PC-3 (cell line): ENCODE measurements at regions not wholly inside any gene's neighbourhood (a gene's known extent, or its start where the extent isn't known, plus 50 kb on each side); places are given as distances from the start of the nearest gene placed in this dataset.
A peak's percentile ranks its signal among the peaks of the same experiment; 100 is the strongest.

Experiments
- ATAC-seq: fragments of 200-7000 bp; cut with Tn5 transposase; 2 replicates; pipeline ENCODE4 v1.9.1; 2020; ENCODE audit warnings: mild to moderate bottlenecking, moderate library complexity
- BruUV-seq: library from RNA; stranded (reverse); fragments of 400-500 nt; replicated peaks from 2 replicates; lab custom pipeline; 2021; lab: Mats Ljungman, UMichigan
- CTCF ChIA-PET: fragments of 300-600 bp; sonication (Branson Sonifier 250); formaldehyde crosslinking; loops from one replicate; lab custom pipeline; 2022; ENCODE audit warnings: antibody characterized with exemption; lab: Charles Lee
- POLR2A ChIA-PET: fragments of 300-600 bp; sonication (Branson Sonifier 250); formaldehyde crosslinking; loops from one replicate; lab custom pipeline; 2022; ENCODE audit warnings: antibody characterized with exemption; ENCODE audit not compliant: unreplicated experiment; lab: Charles Lee
- DNase-seq: peaks from one replicate; pipeline ENCODE4 v3.0.0-alpha.2; 2015
- H2AFZ ChIP-seq: fragments of 300-600 bp; sonication (generic); 2 replicates; pipeline ENCODE4 v1.6.0; 2016; ENCODE audit warnings: antibody characterized with exemption, low read length
- H3F3A ChIP-seq: fragments of 300-600 bp; sonication (generic); one replicate; pipeline ENCODE4 v1.6.0; 2017; ENCODE audit warnings: antibody characterized with exemption, low read length, control low read depth, mild to moderate bottlenecking; ENCODE audit not compliant: unreplicated experiment
- H3K27ac ChIP-seq: fragments of 300-600 bp; sonication (generic); 2 replicates; pipeline ENCODE4 v1.5.1; 2016; ENCODE audit warnings: mild to moderate bottlenecking, low read length
- H3K27me3 ChIP-seq: fragments of 300-600 bp; sonication (generic); 2 replicates; pipeline ENCODE4 v1.6.1; 2016; ENCODE audit warnings: low read length, mixed read lengths
- H3K36me3 ChIP-seq: fragments of 300-600 bp; sonication (generic); 2 replicates; pipeline ENCODE4 v1.6.1; 2016; ENCODE audit warnings: low read depth, mixed run types, low read length, mixed read lengths
- H3K4me1 ChIP-seq: fragments of 300-600 bp; sonication (generic); 2 replicates; pipeline ENCODE4 v1.5.1; 2016; ENCODE audit warnings: low read length; ENCODE audit not compliant: insufficient read depth
- H3K4me2 ChIP-seq: fragments of 300-600 bp; sonication (generic); 2 replicates; pipeline ENCODE4 v1.6.0; 2016; ENCODE audit warnings: low read length
- H3K4me3 ChIP-seq: fragments of 300-600 bp; sonication (generic); 2 replicates; pipeline ENCODE4 v1.5.1; 2016; ENCODE audit warnings: mild to moderate bottlenecking, low read length, mixed read lengths
- H3K79me2 ChIP-seq: fragments of 300-600 bp; sonication (generic); 2 replicates; pipeline ENCODE4 v1.6.1; 2017; ENCODE audit warnings: low read length, mixed read lengths
- H3K9ac ChIP-seq: fragments of 300-600 bp; sonication (generic); 2 replicates; pipeline ENCODE4 v1.6.0; 2016; ENCODE audit warnings: mild to moderate bottlenecking, low read length
- H3K9me2 ChIP-seq: fragments of 300-600 bp; sonication (generic); replicated peaks from 2 replicates; pipeline ENCODE4 v1.6.1; 2016; ENCODE audit warnings: mixed run types, low read length, mixed read lengths
- H3K9me3 ChIP-seq: fragments of 300-600 bp; sonication (generic); 2 replicates; pipeline ENCODE4 v1.6.1; 2016; ENCODE audit warnings: low read length, mixed read lengths
- H4K20me1 ChIP-seq: fragments of 300-600 bp; sonication (generic); 2 replicates; pipeline ENCODE4 v1.6.1; 2016; ENCODE audit warnings: low read length, mixed read lengths
- EZH2 ChIP-seq: fragments of 300-600 bp; sonication (generic); IDR thresholded peaks from one replicate; pipeline ENCODE4 v1.6.1; 2017; ENCODE audit warnings: antibody characterized with exemption, mild to moderate bottlenecking, low read length; ENCODE audit not compliant: unreplicated experiment
- EZH2phosphoT487 ChIP-seq: fragments of 300-600 bp; sonication (generic); IDR thresholded peaks from 2 replicates; pipeline ENCODE4 v1.6.1; 2018; ENCODE audit warnings: mild to moderate bottlenecking, antibody characterized with exemption, low read length, borderline replicate concordance
- intact Hi-C: fragments of 100-400 bp; cut with micrococcal nuclease; formaldehyde crosslinking; loops from 2 replicates; pipeline ENCODE4 v1.9.0; 2023
- TF ChIP-seq, protein P1 (sequence below): fragments of 300-600 bp; sonication (generic); conservative IDR thresholded peaks from 2 replicates; pipeline ENCODE4 v1.5.1; 2017; ENCODE audit warnings: antibody characterized with exemption, low read depth, mild to moderate bottlenecking, low read length

GRCh38 chr18:73409242-73409641 lies 541.5 kb upstream of the NETO1 start:
- POLR2A ChIA-PET, result no interaction called here
- TF ChIP-seq EZH2, result no peak
- TF ChIP-seq, protein P1, sequence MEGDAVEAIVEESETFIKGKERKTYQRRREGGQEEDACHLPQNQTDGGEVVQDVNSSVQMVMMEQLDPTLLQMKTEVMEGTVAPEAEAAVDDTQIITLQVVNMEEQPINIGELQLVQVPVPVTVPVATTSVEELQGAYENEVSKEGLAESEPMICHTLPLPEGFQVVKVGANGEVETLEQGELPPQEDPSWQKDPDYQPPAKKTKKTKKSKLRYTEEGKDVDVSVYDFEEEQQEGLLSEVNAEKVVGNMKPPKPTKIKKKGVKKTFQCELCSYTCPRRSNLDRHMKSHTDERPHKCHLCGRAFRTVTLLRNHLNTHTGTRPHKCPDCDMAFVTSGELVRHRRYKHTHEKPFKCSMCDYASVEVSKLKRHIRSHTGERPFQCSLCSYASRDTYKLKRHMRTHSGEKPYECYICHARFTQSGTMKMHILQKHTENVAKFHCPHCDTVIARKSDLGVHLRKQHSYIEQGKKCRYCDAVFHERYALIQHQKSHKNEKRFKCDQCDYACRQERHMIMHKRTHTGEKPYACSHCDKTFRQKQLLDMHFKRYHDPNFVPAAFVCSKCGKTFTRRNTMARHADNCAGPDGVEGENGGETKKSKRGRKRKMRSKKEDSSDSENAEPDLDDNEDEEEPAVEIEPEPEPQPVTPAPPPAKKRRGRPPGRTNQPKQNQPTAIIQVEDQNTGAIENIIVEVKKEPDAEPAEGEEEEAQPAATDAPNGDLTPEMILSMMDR, result no peak
- TF ChIP-seq EZH2phosphoT487, result no peak
- Histone ChIP-seq H2AFZ (no peak overlapping the region), H3K79me2 (no peaks in the 10 kb centered on the region), H3F3A (no peaks in the 10 kb centered on the region), H3K27me3 (no peaks in the 10 kb centered on the region), H3K4me1 (no peaks in the 10 kb centered on the region), H3K36me3 (no peaks in the 10 kb centered on the region), H3K9me3 (no peaks in the 10 kb centered on the region), H3K27ac (no peak overlapping the region), H3K9me2 (no peaks in the 10 kb centered on the region), H3K4me2 (no peak overlapping the region), H3K9ac (no peak overlapping the region), H3K4me3 (no peak overlapping the region), H4K20me1 (no peaks in the 10 kb centered on the region)
- no TSS peak for BruUV-seq
- intact Hi-C loops, result no loop called here
- no peak for DNase-seq
- CTCF ChIA-PET, result no interaction called here
- ATAC-seq, result no peak

GRCh38 chr18:73408469-73408868 lies 540.7 kb upstream of the NETO1 start:
- H3K27me3 ChIP-seq, result no peaks in the 10 kb centered on the region
- H3K9ac ChIP-seq, result no peak overlapping the region
- H3K79me2 ChIP-seq, result no peaks in the 10 kb centered on the region
- no peak for TF ChIP-seq EZH2phosphoT487
- no peak for TF ChIP-seq EZH2
- TF ChIP-seq, protein P1, result no peak
- no peak overlapping the region for H2AFZ ChIP-seq
- no peaks in the 10 kb centered on the region for H3K9me3 ChIP-seq
- no peaks in the 10 kb centered on the region for H3K36me3 ChIP-seq
- intact Hi-C loops, result no loop called here
- CTCF ChIA-PET, result no interaction called here
- H3F3A ChIP-seq, result no peaks in the 10 kb centered on the region
- no peaks in the 10 kb centered on the region for H3K9me2 ChIP-seq
- POLR2A ChIA-PET, result no interaction called here
- H3K4me1 ChIP-seq, result no peaks in the 10 kb centered on the region
- H3K4me2 ChIP-seq, result no peak overlapping the region
- DNase-seq (no peak), ATAC-seq (no peak)
- no peak overlapping the region for H3K4me3 ChIP-seq
- no peaks in the 10 kb centered on the region for H4K20me1 ChIP-seq
- no peak overlapping the region for H3K27ac ChIP-seq
- BruUV-seq, result no TSS peak

- intact Hi-C loops, result no loop called here
- ChIA-PET CTCF (no interaction called here), POLR2A (no interaction called here)
- H3K9me2 ChIP-seq, result no peaks in the 10 kb centered on the region
- DNase-seq, result no peak
- no peak overlapping the region for H3K9ac ChIP-seq
- H3K4me2 ChIP-seq, result no peak overlapping the region
- H3K27ac ChIP-seq, result no peak overlapping the region
- TF ChIP-seq EZH2, result no peak
- no peak for TF ChIP-seq EZH2phosphoT487
- TF ChIP-seq, protein P1, result no peak
- no TSS peak for BruUV-seq
- H3K4me3 ChIP-seq, result no peak overlapping the region
- H3K9me3 ChIP-seq, result no peaks in the 10 kb centered on the region
- H3K27me3 ChIP-seq, result no peaks in the 10 kb centered on the region
- no peaks in the 10 kb centered on the region for H3K4me1 ChIP-seq
- H4K20me1 ChIP-seq, result no peaks in the 10 kb centered on the region
- no peak overlapping the region for H2AFZ ChIP-seq
- peak; percentile 42; the same call in 1 of the 2 replicates for ATAC-seq
- H3F3A ChIP-seq, result no peaks in the 10 kb centered on the region
- H3K36me3 ChIP-seq, result no peaks in the 10 kb centered on the region
- H3K79me2 ChIP-seq, result no peaks in the 10 kb centered on the region
Observed at GRCh38 chr18:73407506-73407905, 539.7 kb upstream of the NETO1 start.
